Kidney (tissue), 13 donors: ENCODE measurements at regions not wholly inside any gene's neighbourhood (a gene's known extent, or its start where the extent isn't known, plus 50 kb on each side); places are given as distances from the start of the nearest gene placed in this dataset.

Source experiments
- DNase-seq, 5 donors: peaks; one replicate each; pipeline ENCODE4 v3.0.0-alpha.2; 2013 to 2020
- FAIRE-seq: peaks from 2 replicates; lab custom pipeline; 2012; peaks lifted over from hg19 to GRCh38; lab: Jason Lieb, UNC
- H3K27ac ChIP-seq, 2 donors: one replicate each; pipeline ENCODE4 v1.7.0; 2013; ENCODE audit warnings: low read depth in 2 of 2, low read length in 2 of 2, inconsistent platforms in 1 of 2
- H3K27me3 ChIP-seq: one replicate; pipeline ENCODE4 v1.7.1; 2013; ENCODE audit warnings: low read length, inconsistent platforms; ENCODE audit not compliant: control insufficient read depth, insufficient read depth
- H3K36me3 ChIP-seq, 3 donors: one replicate each; pipeline versions ENCODE4 v1.7.0 to v1.7.1; 2013; ENCODE audit warnings: low read length in 3 of 3, control low read depth in 1 of 3, inconsistent platforms in 1 of 3; ENCODE audit not compliant: insufficient read depth in 3 of 3, control insufficient read depth in 2 of 3
- H3K4me1 ChIP-seq, 3 donors: one replicate each; pipeline versions ENCODE4 v1.7.0 to v1.7.1; 2013; ENCODE audit warnings: low read length in 3 of 3, inconsistent platforms in 1 of 3, low read depth in 1 of 3; ENCODE audit not compliant: control insufficient read depth in 2 of 3, insufficient read depth in 2 of 3
- H3K4me3 ChIP-seq, 3 donors: one replicate each; pipeline versions ENCODE4 v1.7.0 to v1.8.1; 2013; ENCODE audit warnings: low read length in 3 of 3, control low read depth in 1 of 3, inconsistent platforms in 1 of 3
- H3K9ac ChIP-seq, 3 donors: one replicate each; pipeline versions ENCODE4 v1.7.0 to v1.7.1; 2013; ENCODE audit warnings: low read length in 3 of 3, control low read depth in 1 of 3, inconsistent platforms in 1 of 3
- H3K9me3 ChIP-seq, 3 donors: one replicate each; pipeline versions ENCODE4 v1.7.0 to v1.7.1; 2013; ENCODE audit warnings: low read length in 3 of 3, control low read depth in 1 of 3, inconsistent platforms in 1 of 3; ENCODE audit not compliant: control insufficient read depth in 2 of 3, insufficient read depth in 1 of 3
- CTCF ChIP-seq: IDR thresholded peaks from 3 replicates; pipeline ENCODE4 v1.5.1; 2012; ENCODE audit warnings: mild to moderate bottlenecking, moderate library complexity, borderline replicate concordance; ENCODE audit not compliant: insufficient read depth; ENCODE audit errors: extremely low read depth
- intact Hi-C: fragments of 100-400 bp; cut with DNase I; formaldehyde crosslinking; loops from one replicate; pipeline ENCODE4 v1.11.1; 2022
- donor health status: control.
- donor health status: control.
- donor health status: control.
- donor health status: control.
- donor health status: control.
- donor health status: DM: yes; HTN: yes; CAD: no.
- donor health status: Normal renal cell carcinoma (clear cell type).

- no peaks in the 10 kb centered on the region for H3K27me3 ChIP-seq
- no peak for FAIRE-seq
- intact Hi-C loops, result no loop called here
- no peaks in the 10 kb centered on the region for H3K36me3 ChIP-seq
- no peaks in the 10 kb centered on the region for H3K9me3 ChIP-seq
- no peaks in the 10 kb centered on the region for H3K4me1 ChIP-seq
- no peak overlapping the region for H3K9ac ChIP-seq
- H3K27ac ChIP-seq, result no peak overlapping the region
- no peak for DNase-seq
- H3K4me3 ChIP-seq, result no peak overlapping the region
- no peak for TF ChIP-seq CTCF
Observed at GRCh38 chr2:63790491-63790890, 51.2 kb upstream of the UGP2 start.

GRCh38 chr2:63790906-63791305 is 50.8 kb upstream of the UGP2 start:
- FAIRE-seq (no peak), DNase-seq (no peak)
- Histone ChIP-seq H3K9ac (no peak overlapping the region), H3K27me3 (no peaks in the 10 kb centered on the region), H3K27ac (no peak overlapping the region), H3K9me3 (no peaks in the 10 kb centered on the region), H3K4me3 (no peak overlapping the region), H3K36me3 (no peaks in the 10 kb centered on the region), H3K4me1 (no peaks in the 10 kb centered on the region)
- intact Hi-C loops, result no loop called here
- no peak for TF ChIP-seq CTCF

- H3K4me1 ChIP-seq, result no peaks in the 10 kb centered on the region
- H3K4me3 ChIP-seq, result no peak overlapping the region
- intact Hi-C loops, result no loop called here
- H3K9me3 ChIP-seq, result no peaks in the 10 kb centered on the region
- no peaks in the 10 kb centered on the region for H3K27me3 ChIP-seq
- no peak overlapping the region for H3K27ac ChIP-seq
- H3K9ac ChIP-seq, result no peak overlapping the region
- no peak for TF ChIP-seq CTCF
- no peak for DNase-seq
- FAIRE-seq, result no peak
- no peaks in the 10 kb centered on the region for H3K36me3 ChIP-seq
Observed at GRCh38 chr2:63791387-63791786, 50.3 kb upstream of the UGP2 start.
